ENCODE measurements at regions not wholly inside any gene's neighbourhood (a gene's known extent, or its start where the extent isn't known, plus 50 kb on each side); places are given as distances from the start of the nearest gene placed in this dataset.

DNA sequence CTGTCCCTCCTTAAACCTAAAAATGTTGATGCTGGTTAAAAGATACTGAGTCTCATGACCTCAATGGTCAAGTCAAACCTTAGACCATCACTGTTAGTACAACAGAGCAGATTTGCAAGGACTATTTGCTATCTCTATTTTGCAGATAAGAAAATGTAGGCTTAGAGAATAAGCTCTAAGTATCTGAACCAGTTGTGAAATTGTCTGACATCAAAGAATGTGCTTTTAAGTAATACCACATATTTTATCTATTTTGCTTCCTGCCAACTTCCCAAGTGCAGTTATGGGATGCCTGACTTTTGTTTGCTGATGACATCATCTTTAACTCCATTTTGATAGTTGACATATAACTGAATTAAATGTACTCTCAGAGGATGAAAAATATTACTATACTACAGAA, 83.6 kb upstream of the TMEM106B start:
- no peak for DNase-seq (ENCODE audit: low spot score)

- no peak for DNase-seq (ENCODE audit: low spot score)
These were observed 80.5 kb upstream of the TMEM106B start for GRCh38 chr7:12130609-12131008.

- no peak for DNase-seq (ENCODE audit: low spot score)
These were observed 80.0 kb upstream of the TMEM106B start for GRCh38 chr7:12131122-12131521.

- no peak for DNase-seq (ENCODE audit: low spot score)
These were observed 77.2 kb upstream of the TMEM106B start for GRCh38 chr7:12133865-12134264.

- DNase-seq (ENCODE audit: low spot score) = no peak
These were observed 74.6 kb upstream of the TMEM106B start for GRCh38 chr7:12136523-12136922.

DNA sequence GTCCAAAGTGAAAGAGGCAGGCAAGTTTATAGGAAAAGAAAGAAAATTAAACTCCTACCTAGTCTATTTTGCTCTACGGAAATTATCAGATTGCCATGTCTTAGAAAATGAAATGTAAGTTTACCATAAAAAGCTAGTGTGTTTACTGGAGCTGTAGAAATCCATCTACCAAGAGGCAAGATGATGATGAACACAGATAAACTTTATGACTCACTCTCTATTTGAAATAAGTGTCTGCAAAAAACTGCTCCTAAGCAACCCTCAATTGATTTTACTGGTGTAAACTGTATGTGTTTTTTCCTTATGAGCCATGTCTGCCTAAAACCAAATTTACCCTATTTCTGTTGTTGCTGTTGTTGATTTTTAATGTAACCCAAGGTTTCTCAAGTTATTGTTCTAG, 73.8 kb upstream of the TMEM106B start:
- DNase-seq (ENCODE audit: low spot score) = no peak

DNA sequence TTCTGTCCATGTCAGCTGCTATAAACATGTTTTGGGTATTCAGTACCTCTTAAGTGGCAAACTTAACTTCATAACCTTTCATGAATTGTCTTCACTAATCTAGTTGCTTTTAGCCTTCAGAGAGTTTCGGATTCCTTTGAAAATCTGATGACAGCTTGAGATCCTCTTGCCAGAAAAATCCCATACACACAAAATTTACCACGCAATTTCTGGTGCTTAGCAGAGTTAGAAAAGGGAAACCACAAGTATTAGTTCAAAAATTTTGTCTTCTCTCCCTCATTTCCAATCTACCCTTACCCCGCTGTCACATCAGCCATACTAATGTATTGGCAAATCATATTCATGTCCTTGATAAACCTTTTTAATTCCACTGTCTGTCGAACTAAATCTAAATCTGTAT, 72.7 kb upstream of the TMEM106B start:
- DNase-seq (ENCODE audit: low spot score) = no peak

GRCh38 chr7:12139416-12139815, 71.7 kb upstream of the TMEM106B start:
- DNase-seq (ENCODE audit: low spot score) = no peak

DNA sequence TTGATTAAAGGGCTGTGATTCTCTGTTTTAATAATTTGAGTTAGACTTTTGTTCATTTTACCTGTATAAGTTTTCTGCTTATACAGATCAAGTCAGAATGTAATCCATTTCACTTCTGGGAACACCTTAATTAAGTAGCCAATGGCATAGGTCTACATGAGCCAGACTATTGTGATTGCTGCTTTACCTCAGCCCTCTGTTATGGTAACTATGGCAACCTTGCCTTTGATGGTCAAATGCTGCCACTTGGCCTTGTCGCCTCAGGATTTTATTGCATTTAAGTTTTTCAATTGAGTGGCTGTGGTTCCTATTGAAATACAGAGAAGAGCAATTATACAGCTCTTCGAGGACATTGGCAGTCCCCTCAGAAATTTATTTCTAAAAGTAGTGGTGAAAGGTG, 64.3 kb upstream of the TMEM106B start:
- no peak for DNase-seq (ENCODE audit: low spot score)

- DNase-seq (ENCODE audit: low spot score) = no peak
These were observed 58.7 kb upstream of the TMEM106B start for GRCh38 chr7:12152196-12152918.

DNA sequence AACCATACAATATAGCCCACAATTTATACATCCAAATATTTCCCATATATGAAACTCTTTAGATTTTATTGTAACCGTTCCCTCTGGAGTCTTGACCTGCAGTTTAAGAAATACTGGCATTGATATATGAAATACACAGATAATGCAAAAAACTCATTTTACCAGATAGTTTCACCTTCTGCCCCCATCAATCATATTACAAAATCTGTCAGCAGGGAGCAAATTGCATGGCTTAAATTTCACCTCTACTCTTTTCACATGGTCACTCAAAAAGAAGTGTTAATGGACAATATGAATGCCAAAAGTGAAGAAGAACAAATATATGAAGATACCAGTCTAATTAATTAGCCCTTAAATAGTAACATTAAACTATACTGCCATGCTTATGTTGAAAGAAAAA, 57.0 kb upstream of the TMEM106B start:
- no peak for DNase-seq (ENCODE audit: low spot score)

DNA sequence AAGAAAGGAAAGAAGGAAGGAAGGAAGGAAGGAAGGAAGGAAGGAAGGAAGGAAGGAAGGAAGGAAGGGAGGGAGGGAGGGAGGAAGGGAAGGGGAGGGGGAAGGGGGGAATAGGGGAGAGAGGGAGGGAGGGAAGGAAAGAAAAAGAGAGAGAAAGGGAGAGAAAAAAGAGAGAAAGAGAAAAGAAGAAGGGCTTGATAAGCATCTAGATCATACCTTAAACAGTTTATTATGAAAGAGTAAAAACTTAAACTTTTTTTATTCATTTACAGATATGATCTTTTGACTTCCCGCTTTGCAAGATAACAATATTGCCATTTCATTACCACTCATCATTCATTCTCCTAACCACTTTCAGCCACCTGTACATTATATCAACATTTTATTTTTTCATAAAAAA, 53.6 kb upstream of the TMEM106B start:
- DNase-seq (ENCODE audit: low spot score) = no peak

DNA sequence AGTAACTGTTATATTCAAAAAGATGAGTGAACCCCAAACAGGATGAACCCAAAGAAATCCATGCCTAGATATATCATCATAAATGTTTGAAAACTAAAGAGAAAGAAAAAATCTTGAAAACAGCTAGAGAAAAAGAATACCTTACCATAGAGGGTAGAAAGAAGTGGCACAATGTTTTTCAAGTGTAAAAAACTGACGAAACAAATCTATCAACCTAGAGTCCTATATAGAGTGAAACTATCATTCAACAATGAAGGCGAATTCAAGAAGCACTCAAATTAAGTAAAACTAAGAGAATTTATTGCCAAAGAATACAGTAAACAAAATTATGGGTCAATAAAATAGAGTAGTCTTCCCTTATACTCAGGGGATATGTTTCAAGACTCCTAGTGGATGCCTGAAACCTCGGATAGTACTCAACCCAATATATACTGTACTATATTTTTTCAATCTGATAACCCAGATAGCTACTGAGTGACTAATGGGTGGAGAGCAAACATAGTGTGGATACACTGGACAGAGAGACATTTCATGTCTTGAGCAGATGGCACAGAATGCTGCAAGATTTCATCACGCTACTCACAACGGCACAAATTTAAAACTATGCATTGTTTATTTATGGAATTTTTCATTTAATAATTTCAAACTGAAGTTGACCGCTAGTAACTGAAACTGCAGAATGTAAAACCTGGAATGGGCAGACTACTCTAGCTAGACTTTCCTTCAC, 52.6 kb upstream of the TMEM106B start:
- DNase-seq (ENCODE audit: low spot score) = no peak

DNA sequence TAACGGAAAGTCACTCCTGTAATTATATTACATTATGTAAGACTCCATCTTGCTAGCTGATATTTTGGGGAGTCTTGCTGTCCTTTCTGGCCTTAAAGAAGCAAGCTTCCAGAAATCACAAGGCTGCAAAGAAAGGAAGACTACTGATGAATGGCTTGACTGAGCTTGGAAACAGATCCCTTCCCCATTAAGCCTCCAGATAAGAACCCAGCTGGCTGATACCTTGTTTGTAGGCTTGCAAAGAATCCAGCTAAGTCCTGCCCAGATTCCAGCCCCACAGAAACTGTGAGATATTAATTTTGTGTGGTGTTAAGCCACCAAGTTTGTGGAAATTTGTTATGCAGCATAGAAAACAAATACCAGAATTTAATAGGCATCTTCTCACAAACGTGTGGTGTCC, 49.9 kb upstream of the TMEM106B start:
- no peak for DNase-seq (ENCODE audit: low spot score)
